Right lobe of liver (tissue), 6 donors: ENCODE measurements at regions not wholly inside any gene's neighbourhood (a gene's known extent, or its start where the extent isn't known, plus 50 kb on each side); places are given as distances from the start of the nearest gene placed in this dataset.
A peak's percentile ranks its signal among the peaks of the same experiment; 100 is the strongest.

Experiments used
- ATAC-seq, 4 donors: fragments of 200-7000 bp; cut with Tn5 transposase; one replicate each; pipeline ENCODE4 v1.9.1; 2020; ENCODE audit warnings: mild to moderate bottlenecking in 4 of 4, moderate library complexity in 4 of 4
- DNase-seq, 3 donors: peaks; one replicate each; pipeline ENCODE4 v3.0.0-alpha.2; 2020
- H3K27ac ChIP-seq, 3 donors: fragments of 200-600 bp; one replicate each; pipeline ENCODE4 v1.8.0; 2022
- H3K27me3 ChIP-seq, 2 donors: fragments of 200-600 bp; one replicate each; pipeline ENCODE4 v1.8.0; 2022
- H3K36me3 ChIP-seq, 4 donors: fragments of 200-600 bp; sonication (generic) in 1 of 4; one replicate each; pipeline versions ENCODE4 v1.5.1 to v1.8.0; 2017 to 2022; ENCODE audit warnings: control low read depth in 1 of 4
- H3K4me1 ChIP-seq, 4 donors: fragments of 200-600 bp; sonication (generic) in 1 of 4; one replicate each; pipeline versions ENCODE4 v1.5.1 to v1.8.0; 2017 to 2022; ENCODE audit warnings: control low read depth in 1 of 4
- H3K4me3 ChIP-seq, 3 donors: fragments of 200-600 bp; one replicate each; pipeline ENCODE4 v1.8.0; 2022
- H3K9me3 ChIP-seq, 4 donors: fragments of 200-600 bp; sonication (generic) in 1 of 4; one replicate each; pipeline versions ENCODE4 v1.5.1 to v1.8.0; 2017 to 2022; ENCODE audit warnings: control low read depth in 1 of 4
- POLR2A ChIP-seq: fragments of 450-650 bp; IDR thresholded peaks from one replicate; pipeline ENCODE4 v1.6.1; 2017; ENCODE audit warnings: antibody characterized with exemption, mild to moderate bottlenecking
- WGBS: methylation state at CpG from one replicate; pipeline ENCODE4 v1.1.6; 2018; ENCODE audit warnings: low coverage, low lambda C conversion rate; ENCODE audit not compliant: insufficient coverage; ENCODE audit errors: missing lambda C conversion rate; 5-methylcytosine and 5-hydroxymethylcytosine counted together
- intact Hi-C, 2 donors: fragments of 100-400 bp; cut with DNase I; formaldehyde crosslinking; loops; one replicate each; pipeline versions ENCODE4 v1.11.2 to v1.14.1; 2022
- TF ChIP-seq, protein P1 (sequence below), 4 donors: fragments of 200-600 bp in 3 of 4; fragments of 450-650 bp in 1 of 4; IDR thresholded peaks; one replicate each; pipeline versions ENCODE4 v1.5.1 to v1.8.0; 2016 to 2022; ENCODE audit warnings: antibody characterized with exemption in 4 of 4, mild to moderate bottlenecking in 2 of 4
- donor health status: DM: no; HTN: yes; CAD: no.
- donor health status: DM: no; HTN: no; CAD: no.
- donor health status: DM: no; HTN: no; CAD: no.
- donor health status: DM: no; HTN: yes; CAD: no.
- donor health status: DM: no; HTN: yes; CAD: no.

DNA sequence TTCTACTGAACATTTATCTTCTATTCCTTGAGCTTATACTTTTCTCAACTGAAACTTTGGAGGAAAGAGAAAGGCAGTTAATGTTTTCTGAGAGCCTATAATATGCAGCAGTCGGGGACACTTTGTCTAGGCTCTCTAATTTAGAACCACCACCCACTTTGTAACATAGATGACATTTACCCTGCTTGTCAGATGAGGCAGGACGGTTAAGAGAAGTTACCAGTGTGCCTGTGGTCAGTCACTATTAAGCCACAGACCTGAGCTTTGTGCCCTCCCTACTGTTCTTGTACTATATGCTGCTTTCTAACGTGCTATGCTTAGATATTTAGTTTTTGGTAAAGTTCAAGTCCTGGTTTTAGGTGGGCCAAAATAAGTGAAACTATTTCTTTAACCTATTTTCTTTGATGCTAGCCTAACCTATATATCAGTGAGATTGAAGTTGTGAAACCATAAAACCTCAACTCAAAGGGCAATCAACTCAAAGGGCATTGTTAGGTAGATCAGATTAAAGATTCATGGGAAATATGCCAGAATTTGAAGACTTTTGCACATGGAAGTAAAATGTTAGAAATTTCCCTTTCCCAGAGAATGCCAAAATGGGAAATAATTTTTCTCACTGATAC is 156.5 kb upstream of the AGR3 start:
- H3K4me1 ChIP-seq, result peaks cover 0 to 17% (median 0%) of the 10 kb centered on the region in 4 donors
- DNase-seq (no peak), ATAC-seq (peak; percentile 20 to 45 (median 26))
- no peak overlapping the region for H3K4me3 ChIP-seq
- no peak for TF ChIP-seq POLR2A
- TF ChIP-seq, protein P1, sequence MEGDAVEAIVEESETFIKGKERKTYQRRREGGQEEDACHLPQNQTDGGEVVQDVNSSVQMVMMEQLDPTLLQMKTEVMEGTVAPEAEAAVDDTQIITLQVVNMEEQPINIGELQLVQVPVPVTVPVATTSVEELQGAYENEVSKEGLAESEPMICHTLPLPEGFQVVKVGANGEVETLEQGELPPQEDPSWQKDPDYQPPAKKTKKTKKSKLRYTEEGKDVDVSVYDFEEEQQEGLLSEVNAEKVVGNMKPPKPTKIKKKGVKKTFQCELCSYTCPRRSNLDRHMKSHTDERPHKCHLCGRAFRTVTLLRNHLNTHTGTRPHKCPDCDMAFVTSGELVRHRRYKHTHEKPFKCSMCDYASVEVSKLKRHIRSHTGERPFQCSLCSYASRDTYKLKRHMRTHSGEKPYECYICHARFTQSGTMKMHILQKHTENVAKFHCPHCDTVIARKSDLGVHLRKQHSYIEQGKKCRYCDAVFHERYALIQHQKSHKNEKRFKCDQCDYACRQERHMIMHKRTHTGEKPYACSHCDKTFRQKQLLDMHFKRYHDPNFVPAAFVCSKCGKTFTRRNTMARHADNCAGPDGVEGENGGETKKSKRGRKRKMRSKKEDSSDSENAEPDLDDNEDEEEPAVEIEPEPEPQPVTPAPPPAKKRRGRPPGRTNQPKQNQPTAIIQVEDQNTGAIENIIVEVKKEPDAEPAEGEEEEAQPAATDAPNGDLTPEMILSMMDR (IDR thresholded peaks at IDR 0.05), result no peak
- H3K36me3 ChIP-seq, result no peaks in the 10 kb centered on the region
- H3K27me3 ChIP-seq, result no peaks in the 10 kb centered on the region
- H3K9me3 ChIP-seq, result no peaks in the 10 kb centered on the region
- no peak overlapping the region for H3K27ac ChIP-seq
- intact Hi-C loops, result no loop called here
- 67% methylated on average over 3 of the region's 3 CpGs for WGBS

DNA sequence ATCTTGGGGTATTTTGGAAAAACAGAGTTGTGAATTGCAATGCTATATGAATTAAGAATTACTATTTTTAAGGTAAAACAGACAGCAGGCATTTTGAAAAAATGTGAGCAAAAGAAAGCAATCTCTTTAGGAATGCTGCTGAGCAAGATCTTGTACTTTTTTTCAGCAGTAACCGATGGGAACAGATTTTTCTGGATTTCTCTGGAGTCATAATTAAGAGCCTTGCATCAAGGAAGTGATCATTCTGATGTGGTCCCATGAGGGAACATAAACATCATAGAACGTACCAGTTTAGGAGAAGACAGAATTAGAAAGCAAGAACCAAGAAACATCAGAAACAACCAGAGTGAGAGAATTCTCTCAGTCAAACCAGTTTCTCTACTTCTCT is 157.0 kb upstream of the AGR3 start:
- TF ChIP-seq POLR2A, result no peak
- TF ChIP-seq, protein P1 (IDR thresholded peaks at IDR 0.05), result no peak
- intact Hi-C loops, result no loop called here
- WGBS, result 75% methylated on average over 2 of the region's 2 CpGs
- Histone ChIP-seq H3K4me1 (peaks cover 0 to 17% (median 0%) of the 10 kb centered on the region in 4 donors), H3K36me3 (no peaks in the 10 kb centered on the region), H3K9me3 (no peaks in the 10 kb centered on the region), H3K27ac (no peak overlapping the region), H3K4me3 (no peak overlapping the region), H3K27me3 (no peaks in the 10 kb centered on the region)
- ATAC-seq (no peak), DNase-seq (no peak)

DNA sequence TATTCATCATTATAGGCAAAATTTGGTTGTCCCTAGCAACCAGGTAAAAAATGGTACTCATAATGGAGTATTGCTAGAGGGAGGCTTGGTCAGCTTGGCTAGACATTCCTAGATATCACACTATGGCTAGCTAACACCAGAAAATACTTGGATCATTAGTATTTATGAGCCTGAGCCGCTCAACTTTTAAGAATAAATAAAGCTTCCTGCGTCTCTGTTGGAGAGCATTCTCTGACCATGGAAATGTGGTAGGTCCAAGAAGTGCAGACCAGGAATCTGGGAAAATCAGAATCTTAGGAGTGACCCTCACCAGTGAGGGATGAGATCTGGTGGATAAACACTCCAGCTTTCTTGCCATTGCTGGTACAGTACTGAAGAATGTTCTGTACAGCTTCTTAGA is 157.6 kb upstream of the AGR3 start:
- ATAC-seq (no peak), DNase-seq (no peak)
- no peak overlapping the region for H3K27ac ChIP-seq
- 83% methylated on average over 1 of the region's 2 CpGs for WGBS
- no peaks in the 10 kb centered on the region for H3K27me3 ChIP-seq
- H3K36me3 ChIP-seq, result no peaks in the 10 kb centered on the region
- H3K4me3 ChIP-seq, result no peak overlapping the region
- intact Hi-C loops, result no loop called here
- H3K4me1 ChIP-seq, result peaks cover 0 to 17% (median 0%) of the 10 kb centered on the region in 4 donors
- no peaks in the 10 kb centered on the region for H3K9me3 ChIP-seq
- TF ChIP-seq POLR2A, result no peak
- TF ChIP-seq, protein P1 (IDR thresholded peaks at IDR 0.05), result no peak

DNA sequence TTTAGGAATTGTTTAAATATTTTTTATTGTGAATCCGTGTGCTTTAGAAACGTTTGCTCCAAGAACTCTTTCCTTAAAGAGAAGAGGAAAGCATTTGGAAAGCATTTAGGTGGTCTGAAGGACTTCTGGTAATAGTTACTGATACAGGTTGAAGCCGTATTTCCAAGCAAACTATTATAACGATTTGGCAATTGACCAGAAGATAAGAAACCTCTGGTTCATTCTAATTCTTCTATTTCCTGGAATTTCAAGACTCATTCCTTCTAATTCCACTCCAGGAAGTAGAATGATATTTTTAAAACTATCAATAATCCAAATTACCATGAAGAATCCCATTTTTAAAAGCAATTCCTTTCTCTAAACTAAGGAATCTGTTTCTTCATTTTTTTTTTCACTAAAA is 158.9 kb upstream of the AGR3 start:
- Histone ChIP-seq H3K4me1 (peaks cover 0 to 17% (median 0%) of the 10 kb centered on the region in 4 donors), H3K4me3 (no peak overlapping the region), H3K9me3 (no peaks in the 10 kb centered on the region), H3K27ac (no peak overlapping the region), H3K27me3 (no peaks in the 10 kb centered on the region), H3K36me3 (no peaks in the 10 kb centered on the region)
- TF ChIP-seq, protein P1 (IDR thresholded peaks at IDR 0.05), result no peak
- TF ChIP-seq POLR2A, result no peak
- intact Hi-C loops, result no loop called here
- ATAC-seq, result no peak
- DNase-seq, result no peak
- 58% methylated on average over 4 of the region's 4 CpGs for WGBS

DNA sequence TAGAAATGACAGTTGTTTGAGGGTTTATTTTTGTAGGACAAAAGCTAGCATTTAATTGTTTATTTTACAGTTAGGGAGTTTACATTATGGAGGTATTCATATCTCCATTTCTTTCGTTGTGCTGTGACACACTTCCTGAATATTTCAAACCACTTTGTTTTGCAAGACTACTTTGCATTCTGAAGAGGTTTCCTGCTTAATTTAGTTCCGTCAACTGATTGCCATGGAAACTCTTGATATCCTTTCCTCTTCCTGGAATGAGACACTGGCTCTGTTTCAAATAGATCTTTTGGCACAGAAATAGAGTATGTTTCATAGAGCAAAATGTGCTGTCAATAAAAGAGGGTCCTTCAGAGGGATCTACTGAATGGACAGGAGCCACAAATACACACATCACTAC is 159.5 kb upstream of the AGR3 start:
- 17% methylated on average over 2 of the region's 2 CpGs for WGBS
- ATAC-seq (peak; percentile 71 to 90 (median 72)), DNase-seq (no peak)
- Histone ChIP-seq H3K9me3 (no peaks in the 10 kb centered on the region), H3K36me3 (no peaks in the 10 kb centered on the region), H3K4me1 (peaks cover 0 to 19% (median 0%) of the 10 kb centered on the region in 4 donors), H3K4me3 (no peak overlapping the region), H3K27ac (no peak overlapping the region), H3K27me3 (no peaks in the 10 kb centered on the region)
- TF ChIP-seq, protein P1 (IDR thresholded peaks at IDR 0.05), result no peak
- TF ChIP-seq POLR2A, result no peak
- intact Hi-C loops, result no loop called here
